ENCODE measurements at regions not wholly inside any gene's neighbourhood (a gene's known extent, or its start where the extent isn't known, plus 50 kb on each side); places are given as distances from the start of the nearest gene placed in this dataset.
"Not testable (repeated sequence)": the region's sequence is repeated elsewhere in the genome, so short reads cannot be mapped to it uniquely, and the experiment has no call there.

GRCh38 chr5:109630093-109630492 lies 59.6 kb upstream of the MAN2A1 start:
- no peak for DNase-seq (ENCODE audit: low spot score)

- no peak for DNase-seq (ENCODE audit: low spot score)
Observed at GRCh38 chr5:109628591-109628990, 61.1 kb upstream of the MAN2A1 start.

- not testable (repeated sequence) for DNase-seq (ENCODE audit: low spot score)
Observed at GRCh38 chr5:109621266-109621665, 68.5 kb upstream of the MAN2A1 start.

- no peak for DNase-seq (ENCODE audit: low spot score)
Observed at GRCh38 chr5:109620651-109621050, 69.1 kb upstream of the MAN2A1 start.

GRCh38 chr5:109619606-109620005 lies 70.1 kb upstream of the MAN2A1 start:
- no peak for DNase-seq (ENCODE audit: low spot score)

- no peak for DNase-seq (ENCODE audit: low spot score)
Observed at GRCh38 chr5:109619021-109619460, 70.7 kb upstream of the MAN2A1 start.

GRCh38 chr5:109614981-109615380 lies 74.7 kb upstream of the MAN2A1 start:
- no peak for DNase-seq (ENCODE audit: low spot score)

GRCh38 chr5:109614301-109614700 lies 75.4 kb upstream of the MAN2A1 start:
- DNase-seq (ENCODE audit: low spot score): no peak

GRCh38 chr5:109612278-109612905 lies 77.3 kb upstream of the MAN2A1 start:
- no peak for DNase-seq (ENCODE audit: low spot score)

GRCh38 chr5:109611505-109611904 lies 78.2 kb upstream of the MAN2A1 start:
- no peak for DNase-seq (ENCODE audit: low spot score)

GRCh38 chr5:109611061-109611460 lies 78.7 kb upstream of the MAN2A1 start:
- no peak for DNase-seq (ENCODE audit: low spot score)

GRCh38 chr5:109610581-109610980 lies 79.1 kb upstream of the MAN2A1 start:
- DNase-seq (ENCODE audit: low spot score): no peak

GRCh38 chr5:109605207-109605730 lies 84.5 kb upstream of the MAN2A1 start:
- no peak for DNase-seq (ENCODE audit: low spot score)

GRCh38 chr5:109604758-109605157 lies 85.0 kb upstream of the MAN2A1 start:
- no peak for DNase-seq (ENCODE audit: low spot score)

GRCh38 chr5:109601736-109602135 lies 88.0 kb upstream of the MAN2A1 start:
- DNase-seq (ENCODE audit: low spot score): no peak

GRCh38 chr5:109597893-109598292 lies 91.8 kb upstream of the MAN2A1 start:
- no peak for DNase-seq (ENCODE audit: low spot score)

GRCh38 chr5:109594217-109594616 lies 95.5 kb upstream of the MAN2A1 start:
- no peak for DNase-seq (ENCODE audit: low spot score)

GRCh38 chr5:109590799-109591198 lies 98.9 kb upstream of the MAN2A1 start:
- DNase-seq (ENCODE audit: low spot score): no peak

GRCh38 chr5:109589986-109590385 lies 99.7 kb upstream of the MAN2A1 start:
- no peak for DNase-seq (ENCODE audit: low spot score)

GRCh38 chr5:109589239-109589638 lies 100.5 kb upstream of the MAN2A1 start:
- DNase-seq (ENCODE audit: low spot score): no peak

GRCh38 chr5:109588281-109589035 lies 101.3 kb upstream of the MAN2A1 start:
- DNase-seq (ENCODE audit: low spot score): no peak

GRCh38 chr5:109584986-109585599 lies 104.6 kb upstream of the MAN2A1 start:
- DNase-seq (ENCODE audit: low spot score): no peak

GRCh38 chr5:109580225-109580624 lies 109.5 kb upstream of the MAN2A1 start:
- no peak for DNase-seq (ENCODE audit: low spot score)

Data from hematopoietic multipotent progenitor cell treated with erythropoietin and hydrocortisone succinate and interleukin-3 and kit ligand, for 17 days (in vitro differentiated cells).